K562 (cell line): ENCODE measurements at regions not wholly inside any gene's neighbourhood (a gene's known extent, or its start where the extent isn't known, plus 50 kb on each side); places are given as distances from the start of the nearest gene placed in this dataset.

Source experiments
- ARID2 ChIP-seq: fragments of 450-650 bp; IDR thresholded peaks from 2 replicates; pipeline ENCODE4 v1.6.1; 2017; ENCODE audit warnings: antibody characterized with exemption, mild to moderate bottlenecking
- EZH2 ChIP-seq: IDR thresholded peaks from 2 replicates; pipeline ENCODE4 v1.6.1; 2012; ENCODE audit warnings: low read depth, mild to moderate bottlenecking, inconsistent platforms, low read length, borderline replicate concordance
- FOXK1 ChIP-seq: sonication (generic); formaldehyde crosslinking; IDR thresholded peaks from 2 replicates; pipeline ENCODE4 v1.8.0; 2022; ENCODE audit warnings: missing genetic modification reagents, mild to moderate bottlenecking, borderline replicate concordance
- SMC3 ChIP-seq: conservative IDR thresholded peaks from 2 replicates; pipeline ENCODE4 v1.6.1; 2011; ENCODE audit warnings: low read depth, low read length, improper control_type of control experiment; ENCODE audit not compliant: insufficient read depth
- TOE1 ChIP-seq, 2 experiments: fragments of 450-650 bp in 1 of 2; sonication (generic) in 1 of 2; formaldehyde crosslinking in 1 of 2; IDR thresholded peaks; 2 replicates each; pipeline versions ENCODE4 v1.7.1 to v1.8.0; 2016 to 2022; ENCODE audit warnings: borderline replicate concordance in 2 of 2, mild to moderate bottlenecking in 2 of 2, antibody characterized with exemption in 1 of 2, inconsistent platforms in 1 of 2, low read depth in 1 of 2, missing genetic modification reagents in 1 of 2, moderate library complexity in 1 of 2
- ZNF140 ChIP-seq: fragments of 250-450 bp; sonication (Bioruptor Pico); IDR thresholded peaks from 2 replicates; pipeline ENCODE4 v1.8.0; 2021; ENCODE audit warnings: moderate library complexity, mild to moderate bottlenecking, inconsistent platforms
- ZNF143 ChIP-seq: sonication (generic); formaldehyde crosslinking; IDR thresholded peaks from 2 replicates; pipeline ENCODE4 v1.9.0; 2022; ENCODE audit warnings: mild to moderate bottlenecking, missing genetic modification reagents
- TF ChIP-seq, protein P1 (sequence below), 3 experiments: IDR thresholded peaks in 2 of 3; conservative IDR thresholded peaks in 1 of 3; 2 replicates each; pipeline ENCODE4 v1.5.1; 2011 to 2012; ENCODE audit warnings: low read length in 3 of 3, mild to moderate bottlenecking in 3 of 3, control low read depth in 2 of 3, improper control_type of control experiment in 1 of 3, inconsistent platforms in 1 of 3, low read depth in 1 of 3, mixed read lengths in 1 of 3, moderate library complexity in 1 of 3; ENCODE audit not compliant: insufficient read depth in 2 of 3
- TF ChIP-seq, protein P2 (sequence below): fragments of 450-650 bp; IDR thresholded peaks from 2 replicates; pipeline ENCODE4 v1.7.1; 2018; ENCODE audit warnings: mild to moderate bottlenecking, low read depth; ENCODE audit not compliant: partially characterized antibody
- TF ChIP-seq, protein P3 (sequence below), 2 experiments: fragments of 450-650 bp; IDR thresholded peaks; 2 replicates each; pipeline ENCODE4 v1.6.1; 2018; ENCODE audit warnings: mild to moderate bottlenecking in 2 of 2, low read depth in 1 of 2; ENCODE audit not compliant: partially characterized antibody in 2 of 2
- TF ChIP-seq, protein P4 (sequence below): fragments of 250-450 bp; sonication (Bioruptor Pico); IDR thresholded peaks from 2 replicates; pipeline ENCODE4 v1.4.0; 2020; ENCODE audit warnings: mild to moderate bottlenecking, moderate library complexity, borderline replicate concordance
- TF ChIP-seq, protein P5 (sequence below): fragments of 450-650 bp; formaldehyde crosslinking; IDR thresholded peaks from 2 replicates; pipeline ENCODE4 v1.4.0; 2022; ENCODE audit warnings: missing genetic modification characterization
- TF ChIP-seq, protein P6 (sequence below), 2 experiments: fragments of 450-650 bp in 1 of 2; sonication (generic) in 1 of 2; formaldehyde crosslinking in 1 of 2; IDR thresholded peaks in 1 of 2; conservative IDR thresholded peaks in 1 of 2; 2 replicates each; pipeline versions ENCODE4 v1.6.1 to v1.8.1; 2016 to 2023; ENCODE audit warnings: mild to moderate bottlenecking in 2 of 2, moderate library complexity in 2 of 2, inconsistent platforms in 1 of 2, missing genetic modification reagents in 1 of 2

DNA sequence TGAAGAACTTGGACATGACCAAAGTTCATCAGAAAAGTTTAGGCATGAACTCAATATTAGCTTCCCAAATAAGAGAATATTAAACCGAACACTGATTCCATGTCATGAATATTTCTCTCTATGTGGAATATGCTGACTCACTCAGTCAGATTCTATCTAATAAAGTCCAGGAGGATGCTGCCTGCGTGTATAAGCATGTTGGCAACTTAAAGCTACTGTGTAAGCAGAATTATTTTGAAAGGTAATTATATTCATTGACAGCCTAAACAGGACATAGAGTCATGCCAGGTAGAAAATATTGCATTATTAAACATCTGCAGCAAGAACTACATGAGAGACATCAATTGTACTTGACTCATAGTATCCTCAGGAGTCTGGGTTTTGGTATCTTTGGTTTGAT is 367.9 kb upstream of the SPOCK3 start:
- TF ChIP-seq, protein P1, sequence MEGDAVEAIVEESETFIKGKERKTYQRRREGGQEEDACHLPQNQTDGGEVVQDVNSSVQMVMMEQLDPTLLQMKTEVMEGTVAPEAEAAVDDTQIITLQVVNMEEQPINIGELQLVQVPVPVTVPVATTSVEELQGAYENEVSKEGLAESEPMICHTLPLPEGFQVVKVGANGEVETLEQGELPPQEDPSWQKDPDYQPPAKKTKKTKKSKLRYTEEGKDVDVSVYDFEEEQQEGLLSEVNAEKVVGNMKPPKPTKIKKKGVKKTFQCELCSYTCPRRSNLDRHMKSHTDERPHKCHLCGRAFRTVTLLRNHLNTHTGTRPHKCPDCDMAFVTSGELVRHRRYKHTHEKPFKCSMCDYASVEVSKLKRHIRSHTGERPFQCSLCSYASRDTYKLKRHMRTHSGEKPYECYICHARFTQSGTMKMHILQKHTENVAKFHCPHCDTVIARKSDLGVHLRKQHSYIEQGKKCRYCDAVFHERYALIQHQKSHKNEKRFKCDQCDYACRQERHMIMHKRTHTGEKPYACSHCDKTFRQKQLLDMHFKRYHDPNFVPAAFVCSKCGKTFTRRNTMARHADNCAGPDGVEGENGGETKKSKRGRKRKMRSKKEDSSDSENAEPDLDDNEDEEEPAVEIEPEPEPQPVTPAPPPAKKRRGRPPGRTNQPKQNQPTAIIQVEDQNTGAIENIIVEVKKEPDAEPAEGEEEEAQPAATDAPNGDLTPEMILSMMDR (IDR thresholded peaks at IDR 0.05 in 2 of 3, conservative IDR thresholded peaks at IDR 0.05 in 1 of 3; ENCODE audit: insufficient read depth in 2 of 3, low read depth in 1 of 3, low read length in 3 of 3) = no peak
- TF ChIP-seq ZNF140 (CRISPR knock-in tag) = no peak
- TF ChIP-seq, protein P2, sequence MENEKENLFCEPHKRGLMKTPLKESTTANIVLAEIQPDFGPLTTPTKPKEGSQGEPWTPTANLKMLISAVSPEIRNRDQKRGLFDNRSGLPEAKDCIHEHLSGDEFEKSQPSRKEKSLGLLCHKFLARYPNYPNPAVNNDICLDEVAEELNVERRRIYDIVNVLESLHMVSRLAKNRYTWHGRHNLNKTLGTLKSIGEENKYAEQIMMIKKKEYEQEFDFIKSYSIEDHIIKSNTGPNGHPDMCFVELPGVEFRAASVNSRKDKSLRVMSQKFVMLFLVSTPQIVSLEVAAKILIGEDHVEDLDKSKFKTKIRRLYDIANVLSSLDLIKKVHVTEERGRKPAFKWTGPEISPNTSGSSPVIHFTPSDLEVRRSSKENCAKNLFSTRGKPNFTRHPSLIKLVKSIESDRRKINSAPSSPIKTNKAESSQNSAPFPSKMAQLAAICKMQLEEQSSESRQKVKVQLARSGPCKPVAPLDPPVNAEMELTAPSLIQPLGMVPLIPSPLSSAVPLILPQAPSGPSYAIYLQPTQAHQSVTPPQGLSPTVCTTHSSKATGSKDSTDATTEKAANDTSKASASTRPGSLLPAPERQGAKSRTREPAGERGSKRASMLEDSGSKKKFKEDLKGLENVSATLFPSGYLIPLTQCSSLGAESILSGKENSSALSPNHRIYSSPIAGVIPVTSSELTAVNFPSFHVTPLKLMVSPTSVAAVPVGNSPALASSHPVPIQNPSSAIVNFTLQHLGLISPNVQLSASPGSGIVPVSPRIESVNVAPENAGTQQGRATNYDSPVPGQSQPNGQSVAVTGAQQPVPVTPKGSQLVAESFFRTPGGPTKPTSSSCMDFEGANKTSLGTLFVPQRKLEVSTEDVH = no peak
- TF ChIP-seq ZNF143 (CRISPR knock-in tag) = no peak
- no peak for TF ChIP-seq FOXK1 (CRISPR knock-in tag)
- TF ChIP-seq, protein P3, sequence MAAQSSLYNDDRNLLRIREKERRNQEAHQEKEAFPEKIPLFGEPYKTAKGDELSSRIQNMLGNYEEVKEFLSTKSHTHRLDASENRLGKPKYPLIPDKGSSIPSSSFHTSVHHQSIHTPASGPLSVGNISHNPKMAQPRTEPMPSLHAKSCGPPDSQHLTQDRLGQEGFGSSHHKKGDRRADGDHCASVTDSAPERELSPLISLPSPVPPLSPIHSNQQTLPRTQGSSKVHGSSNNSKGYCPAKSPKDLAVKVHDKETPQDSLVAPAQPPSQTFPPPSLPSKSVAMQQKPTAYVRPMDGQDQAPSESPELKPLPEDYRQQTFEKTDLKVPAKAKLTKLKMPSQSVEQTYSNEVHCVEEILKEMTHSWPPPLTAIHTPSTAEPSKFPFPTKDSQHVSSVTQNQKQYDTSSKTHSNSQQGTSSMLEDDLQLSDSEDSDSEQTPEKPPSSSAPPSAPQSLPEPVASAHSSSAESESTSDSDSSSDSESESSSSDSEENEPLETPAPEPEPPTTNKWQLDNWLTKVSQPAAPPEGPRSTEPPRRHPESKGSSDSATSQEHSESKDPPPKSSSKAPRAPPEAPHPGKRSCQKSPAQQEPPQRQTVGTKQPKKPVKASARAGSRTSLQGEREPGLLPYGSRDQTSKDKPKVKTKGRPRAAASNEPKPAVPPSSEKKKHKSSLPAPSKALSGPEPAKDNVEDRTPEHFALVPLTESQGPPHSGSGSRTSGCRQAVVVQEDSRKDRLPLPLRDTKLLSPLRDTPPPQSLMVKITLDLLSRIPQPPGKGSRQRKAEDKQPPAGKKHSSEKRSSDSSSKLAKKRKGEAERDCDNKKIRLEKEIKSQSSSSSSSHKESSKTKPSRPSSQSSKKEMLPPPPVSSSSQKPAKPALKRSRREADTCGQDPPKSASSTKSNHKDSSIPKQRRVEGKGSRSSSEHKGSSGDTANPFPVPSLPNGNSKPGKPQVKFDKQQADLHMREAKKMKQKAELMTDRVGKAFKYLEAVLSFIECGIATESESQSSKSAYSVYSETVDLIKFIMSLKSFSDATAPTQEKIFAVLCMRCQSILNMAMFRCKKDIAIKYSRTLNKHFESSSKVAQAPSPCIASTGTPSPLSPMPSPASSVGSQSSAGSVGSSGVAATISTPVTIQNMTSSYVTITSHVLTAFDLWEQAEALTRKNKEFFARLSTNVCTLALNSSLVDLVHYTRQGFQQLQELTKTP (IDR thresholded peaks at IDR 0.05; ENCODE audit: low read depth in 1 of 2, partially characterized antibody in 2 of 2) = no peak
- TF ChIP-seq, protein P4, sequence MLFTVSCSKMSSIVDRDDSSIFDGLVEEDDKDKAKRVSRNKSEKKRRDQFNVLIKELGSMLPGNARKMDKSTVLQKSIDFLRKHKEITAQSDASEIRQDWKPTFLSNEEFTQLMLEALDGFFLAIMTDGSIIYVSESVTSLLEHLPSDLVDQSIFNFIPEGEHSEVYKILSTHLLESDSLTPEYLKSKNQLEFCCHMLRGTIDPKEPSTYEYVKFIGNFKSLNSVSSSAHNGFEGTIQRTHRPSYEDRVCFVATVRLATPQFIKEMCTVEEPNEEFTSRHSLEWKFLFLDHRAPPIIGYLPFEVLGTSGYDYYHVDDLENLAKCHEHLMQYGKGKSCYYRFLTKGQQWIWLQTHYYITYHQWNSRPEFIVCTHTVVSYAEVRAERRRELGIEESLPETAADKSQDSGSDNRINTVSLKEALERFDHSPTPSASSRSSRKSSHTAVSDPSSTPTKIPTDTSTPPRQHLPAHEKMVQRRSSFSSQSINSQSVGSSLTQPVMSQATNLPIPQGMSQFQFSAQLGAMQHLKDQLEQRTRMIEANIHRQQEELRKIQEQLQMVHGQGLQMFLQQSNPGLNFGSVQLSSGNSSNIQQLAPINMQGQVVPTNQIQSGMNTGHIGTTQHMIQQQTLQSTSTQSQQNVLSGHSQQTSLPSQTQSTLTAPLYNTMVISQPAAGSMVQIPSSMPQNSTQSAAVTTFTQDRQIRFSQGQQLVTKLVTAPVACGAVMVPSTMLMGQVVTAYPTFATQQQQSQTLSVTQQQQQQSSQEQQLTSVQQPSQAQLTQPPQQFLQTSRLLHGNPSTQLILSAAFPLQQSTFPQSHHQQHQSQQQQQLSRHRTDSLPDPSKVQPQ (CRISPR knock-in tag) = no peak
- TF ChIP-seq ARID2 = no peak
- no peak for TF ChIP-seq EZH2
- TF ChIP-seq, protein P5, sequence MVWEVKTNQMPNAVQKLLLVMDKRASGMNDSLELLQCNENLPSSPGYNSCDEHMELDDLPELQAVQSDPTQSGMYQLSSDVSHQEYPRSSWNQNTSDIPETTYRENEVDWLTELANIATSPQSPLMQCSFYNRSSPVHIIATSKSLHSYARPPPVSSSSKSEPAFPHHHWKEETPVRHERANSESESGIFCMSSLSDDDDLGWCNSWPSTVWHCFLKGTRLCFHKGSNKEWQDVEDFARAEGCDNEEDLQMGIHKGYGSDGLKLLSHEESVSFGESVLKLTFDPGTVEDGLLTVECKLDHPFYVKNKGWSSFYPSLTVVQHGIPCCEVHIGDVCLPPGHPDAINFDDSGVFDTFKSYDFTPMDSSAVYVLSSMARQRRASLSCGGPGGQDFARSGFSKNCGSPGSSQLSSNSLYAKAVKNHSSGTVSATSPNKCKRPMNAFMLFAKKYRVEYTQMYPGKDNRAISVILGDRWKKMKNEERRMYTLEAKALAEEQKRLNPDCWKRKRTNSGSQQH (CRISPR knock-in tag) = no peak
- TF ChIP-seq TOE1 (IDR thresholded peaks at IDR 0.05; ENCODE audit: borderline replicate concordance) = no peak
- no peak for TF ChIP-seq TOE1 (CRISPR knock-in tag; IDR thresholded peaks at IDR 0.05; ENCODE audit: borderline replicate concordance, low read depth)
- TF ChIP-seq, protein P6, sequence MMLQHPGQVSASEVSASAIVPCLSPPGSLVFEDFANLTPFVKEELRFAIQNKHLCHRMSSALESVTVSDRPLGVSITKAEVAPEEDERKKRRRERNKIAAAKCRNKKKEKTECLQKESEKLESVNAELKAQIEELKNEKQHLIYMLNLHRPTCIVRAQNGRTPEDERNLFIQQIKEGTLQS (IDR thresholded peaks at IDR 0.05) = no peak
- TF ChIP-seq, protein P6 (CRISPR knock-in tag; conservative IDR thresholded peaks at IDR 0.05) = no peak
- TF ChIP-seq SMC3 = no peak
